GM12878 (cell line): ENCODE measurements at regions not wholly inside any gene's neighbourhood (a gene's known extent, or its start where the extent isn't known, plus 50 kb on each side); places are given as distances from the start of the nearest gene placed in this dataset.

Experiments used
- ATAC-seq: fragments of 200-7000 bp; cut with Tn5 transposase; 3 replicates; pipeline ENCODE4 v1.9.1; 2020; ENCODE audit warnings: mild to moderate bottlenecking, moderate library complexity
- BruUV-seq: library from RNA; stranded (reverse); fragments of 400-500 nt; replicated peaks from 2 replicates; lab custom pipeline; 2021; lab: Mats Ljungman, UMichigan
- CTCF ChIA-PET: fragments of 300-600 bp; sonication (Branson Sonifier 250); formaldehyde crosslinking; extraction: SDS; loops from one replicate; lab custom pipeline; 2021; ENCODE audit warnings: inconsistent platforms; lab: Yijun Ruan, JAX
- POLR2A ChIA-PET: fragments of 350-600 bp; formaldehyde crosslinking; extraction: SDS; loops from one replicate; lab custom pipeline; 2021; ENCODE audit warnings: inconsistent platforms; lab: Charles Lee
- RAD21 ChIA-PET: fragments of 300-600 bp; sonication (Branson Sonifier 250); formaldehyde crosslinking; loops from one replicate; lab custom pipeline; 2023; ENCODE audit warnings: antibody characterized with exemption; ENCODE audit not compliant: unreplicated experiment; lab: Charles Lee
- SMC1A ChIA-PET: fragments of 300-600 bp; sonication (Branson Sonifier 250); formaldehyde crosslinking; loops from one replicate; lab custom pipeline; 2023; ENCODE audit not compliant: unreplicated experiment, uncharacterized antibody; lab: Charles Lee
- DNase-seq: peaks from one replicate; pipeline ENCODE4 v3.0.0-alpha.2; 2011; ENCODE audit warnings: low read depth, low spot score
- FAIRE-seq: peaks from 3 replicates; lab custom pipeline; 2011; peaks lifted over from hg19 to GRCh38; lab: Jason Lieb, UNC
- H2AFZ ChIP-seq: 2 replicates; pipeline ENCODE4 v1.6.0; 2011; ENCODE audit warnings: low read depth, low read length, control low read depth; ENCODE audit not compliant: control insufficient read depth
- H3K27ac ChIP-seq: 2 replicates; pipeline ENCODE4 v1.5.1; 2011; ENCODE audit warnings: control low read depth; ENCODE audit not compliant: control insufficient read depth, insufficient read depth
- H3K27me3 ChIP-seq, 2 experiments: replicated peaks in 1 of 2; 2 replicates each; pipeline versions ENCODE4 v1.6.0 to v1.6.1; 2011; ENCODE audit warnings: low read length in 1 of 2; ENCODE audit not compliant: control insufficient read depth in 2 of 2, insufficient read depth in 2 of 2
- H3K36me3 ChIP-seq, 2 experiments: 2 replicates each; pipeline ENCODE4 v1.5.1; 2011; ENCODE audit warnings: low read length in 1 of 2; ENCODE audit not compliant: control insufficient read depth in 2 of 2, insufficient read depth in 2 of 2
- H3K4me1 ChIP-seq: 2 replicates; pipeline ENCODE4 v1.6.1; 2011; ENCODE audit warnings: mild to moderate bottlenecking, low read length, moderate library complexity, mixed read lengths; ENCODE audit not compliant: control insufficient read depth, insufficient read depth
- H3K4me2 ChIP-seq: 2 replicates; pipeline ENCODE4 v1.6.0; 2011; ENCODE audit warnings: control low read depth; ENCODE audit not compliant: control insufficient read depth, insufficient read depth
- H3K4me3 ChIP-seq: fragments of 200-600 bp; sonication (generic); 2 replicates; pipeline ENCODE4 v1.5.1; 2016
- H3K79me2 ChIP-seq: 2 replicates; pipeline ENCODE4 v1.6.0; 2011; ENCODE audit warnings: low read length; ENCODE audit not compliant: control insufficient read depth, insufficient read depth
- H3K9ac ChIP-seq: 2 replicates; pipeline ENCODE4 v1.8.0; 2011; ENCODE audit warnings: low read length, control low read depth, mixed read lengths; ENCODE audit not compliant: control insufficient read depth, insufficient read depth
- H3K9me3 ChIP-seq: replicated peaks from 3 replicates; pipeline ENCODE4 v1.5.1; 2011; ENCODE audit warnings: mild to moderate bottlenecking, low read length; ENCODE audit not compliant: control insufficient read depth, insufficient read depth
- H4K20me1 ChIP-seq: 2 replicates; pipeline ENCODE4 v1.6.0; 2011; ENCODE audit not compliant: control insufficient read depth, insufficient read depth
- EP300 ChIP-seq, 2 experiments: fragments of 150-350 bp in 1 of 2; IDR thresholded peaks; 2 replicates each; pipeline ENCODE4 v1.6.1; 2011 to 2012; ENCODE audit warnings: low read depth in 2 of 2, low read length in 2 of 2, borderline replicate concordance in 1 of 2, improper control_type of control experiment in 1 of 2, inconsistent platforms in 1 of 2; ENCODE audit not compliant: control insufficient read depth in 1 of 2
- IKZF2 ChIP-seq, 2 experiments: fragments of 450-650 bp; IDR thresholded peaks; 2 replicates each; pipeline ENCODE4 v1.6.1; 2017; ENCODE audit warnings: mild to moderate bottlenecking in 2 of 2, moderate library complexity in 2 of 2
- PAX5 ChIP-seq: IDR thresholded peaks from 2 replicates; pipeline ENCODE4 v1.6.1; 2011; ENCODE audit warnings: low read depth, low read length, borderline replicate concordance
- POLR2AphosphoS2 ChIP-seq: IDR thresholded peaks from 2 replicates; pipeline ENCODE4 v1.6.1; 2011; ENCODE audit warnings: low read depth, mild to moderate bottlenecking, low read length, improper control_type of control experiment, moderate library complexity
- RUNX3 ChIP-seq: IDR thresholded peaks from 2 replicates; pipeline ENCODE4 v1.6.1; 2012; ENCODE audit warnings: low read length, inconsistent platforms
- SIX5 ChIP-seq: IDR thresholded peaks from 2 replicates; pipeline ENCODE4 v1.6.1; 2011; ENCODE audit warnings: mild to moderate bottlenecking, low read depth, low read length, moderate library complexity; ENCODE audit not compliant: severe bottlenecking
- SREBF1 ChIP-seq: IDR thresholded peaks from 2 replicates; pipeline ENCODE4 v1.6.1; 2012; ENCODE audit warnings: mild to moderate bottlenecking, low read length
- SUPT20H ChIP-seq: IDR thresholded peaks from 2 replicates; pipeline ENCODE4 v1.6.1; 2011; ENCODE audit warnings: low read depth, mild to moderate bottlenecking, low read length, moderate library complexity, borderline replicate concordance; ENCODE audit not compliant: control insufficient read depth
- WRNIP1 ChIP-seq: IDR thresholded peaks from 2 replicates; pipeline ENCODE4 v1.6.1; 2011; ENCODE audit warnings: low read depth, low read length, improper control_type of control experiment, borderline replicate concordance
- WGBS: methylation state at CpG from one replicate; pipeline ENCODE4 v1.1.6; 2016; ENCODE audit warnings: low lambda C conversion rate; ENCODE audit not compliant: insufficient replicate concordance, insufficient coverage; ENCODE audit errors: missing lambda C conversion rate; 5-methylcytosine and 5-hydroxymethylcytosine counted together
- in situ Hi-C: fragments of 300-500 bp; cut with MboI; formaldehyde crosslinking; loops from 9 replicates; pipeline ENCODE4 v1.14.3; 2018; ENCODE audit warnings: mixed read lengths
- intact Hi-C: fragments of 100-400 bp; cut with micrococcal nuclease; formaldehyde crosslinking; loops from one replicate; pipeline ENCODE4 v1.14.2; 2022; ENCODE audit not compliant: unreplicated experiment
- TF ChIP-seq, protein P1 (sequence below): IDR thresholded peaks from 2 replicates; pipeline ENCODE4 v1.6.1; 2012; ENCODE audit warnings: low read depth, low read length, improper control_type of control experiment
- TF ChIP-seq, protein P2 (sequence below): fragments of 450-650 bp; formaldehyde crosslinking; IDR thresholded peaks from 2 replicates; pipeline ENCODE4 v1.4.0; 2020; ENCODE audit warnings: mild to moderate bottlenecking, moderate library complexity

DNA sequence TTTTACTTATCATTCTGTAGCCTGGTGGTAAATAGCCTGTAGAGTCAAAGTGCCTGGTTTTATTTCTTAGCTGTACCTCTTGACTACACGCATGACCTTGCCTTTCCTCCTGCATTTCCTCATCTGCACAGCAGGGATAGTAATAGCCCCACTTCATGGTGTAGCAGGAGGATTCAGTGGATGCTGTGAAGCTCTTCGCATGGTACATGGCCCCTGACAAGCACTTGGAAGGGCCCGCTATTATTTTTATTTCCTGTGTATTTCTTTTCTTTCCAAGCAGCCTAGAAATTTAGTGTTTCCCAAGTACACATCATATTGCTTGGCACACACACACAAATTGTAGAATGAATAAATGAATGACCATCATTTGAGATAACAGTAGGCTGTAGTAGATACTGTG, 547.2 kb downstream of the CDH26 start:
- Histone ChIP-seq H3K4me3 (no peak overlapping the region), H3K27me3 (no peaks in the 10 kb centered on the region), H3K4me1 (no peaks in the 10 kb centered on the region), H3K4me2 (no peak overlapping the region), H3K9me3 (no peaks in the 10 kb centered on the region), H3K27ac (no peak overlapping the region), H2AFZ (no peak overlapping the region), H3K36me3 (no peaks in the 10 kb centered on the region), H4K20me1 (no peaks in the 10 kb centered on the region), H3K79me2 (no peaks in the 10 kb centered on the region), H3K9ac (no peak overlapping the region)
- in situ Hi-C loops (no loop called here), intact Hi-C loops (no loop called here)
- ChIA-PET SMC1A (no interaction called here), CTCF (no interaction called here), RAD21 (no interaction called here), POLR2A (no interaction called here)
- BruUV-seq: no TSS peak
- no peak for FAIRE-seq
- TF ChIP-seq, protein P1, sequence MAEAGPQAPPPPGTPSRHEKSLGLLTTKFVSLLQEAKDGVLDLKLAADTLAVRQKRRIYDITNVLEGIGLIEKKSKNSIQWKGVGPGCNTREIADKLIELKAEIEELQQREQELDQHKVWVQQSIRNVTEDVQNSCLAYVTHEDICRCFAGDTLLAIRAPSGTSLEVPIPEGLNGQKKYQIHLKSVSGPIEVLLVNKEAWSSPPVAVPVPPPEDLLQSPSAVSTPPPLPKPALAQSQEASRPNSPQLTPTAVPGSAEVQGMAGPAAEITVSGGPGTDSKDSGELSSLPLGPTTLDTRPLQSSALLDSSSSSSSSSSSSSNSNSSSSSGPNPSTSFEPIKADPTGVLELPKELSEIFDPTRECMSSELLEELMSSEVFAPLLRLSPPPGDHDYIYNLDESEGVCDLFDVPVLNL: no peak
- no peak for TF ChIP-seq WRNIP1
- no peak for TF ChIP-seq POLR2AphosphoS2
- no peak for TF ChIP-seq EP300 (IDR thresholded peaks at IDR 0.05; ENCODE audit: borderline replicate concordance in 1 of 2, control insufficient read depth in 1 of 2, low read depth in 2 of 2, low read length in 2 of 2)
- TF ChIP-seq RUNX3: no peak
- TF ChIP-seq SIX5: no peak
- no peak for TF ChIP-seq PAX5
- TF ChIP-seq, protein P2, sequence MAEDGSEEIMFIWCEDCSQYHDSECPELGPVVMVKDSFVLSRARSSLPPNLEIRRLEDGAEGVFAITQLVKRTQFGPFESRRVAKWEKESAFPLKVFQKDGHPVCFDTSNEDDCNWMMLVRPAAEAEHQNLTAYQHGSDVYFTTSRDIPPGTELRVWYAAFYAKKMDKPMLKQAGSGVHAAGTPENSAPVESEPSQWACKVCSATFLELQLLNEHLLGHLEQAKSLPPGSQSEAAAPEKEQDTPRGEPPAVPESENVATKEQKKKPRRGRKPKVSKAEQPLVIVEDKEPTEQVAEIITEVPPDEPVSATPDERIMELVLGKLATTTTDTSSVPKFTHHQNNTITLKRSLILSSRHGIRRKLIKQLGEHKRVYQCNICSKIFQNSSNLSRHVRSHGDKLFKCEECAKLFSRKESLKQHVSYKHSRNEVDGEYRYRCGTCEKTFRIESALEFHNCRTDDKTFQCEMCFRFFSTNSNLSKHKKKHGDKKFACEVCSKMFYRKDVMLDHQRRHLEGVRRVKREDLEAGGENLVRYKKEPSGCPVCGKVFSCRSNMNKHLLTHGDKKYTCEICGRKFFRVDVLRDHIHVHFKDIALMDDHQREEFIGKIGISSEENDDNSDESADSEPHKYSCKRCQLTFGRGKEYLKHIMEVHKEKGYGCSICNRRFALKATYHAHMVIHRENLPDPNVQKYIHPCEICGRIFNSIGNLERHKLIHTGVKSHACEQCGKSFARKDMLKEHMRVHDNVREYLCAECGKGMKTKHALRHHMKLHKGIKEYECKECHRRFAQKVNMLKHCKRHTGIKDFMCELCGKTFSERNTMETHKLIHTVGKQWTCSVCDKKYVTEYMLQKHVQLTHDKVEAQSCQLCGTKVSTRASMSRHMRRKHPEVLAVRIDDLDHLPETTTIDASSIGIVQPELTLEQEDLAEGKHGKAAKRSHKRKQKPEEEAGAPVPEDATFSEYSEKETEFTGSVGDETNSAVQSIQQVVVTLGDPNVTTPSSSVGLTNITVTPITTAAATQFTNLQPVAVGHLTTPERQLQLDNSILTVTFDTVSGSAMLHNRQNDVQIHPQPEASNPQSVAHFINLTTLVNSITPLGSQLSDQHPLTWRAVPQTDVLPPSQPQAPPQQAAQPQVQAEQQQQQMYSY: no peak
- no peak for TF ChIP-seq SUPT20H
- TF ChIP-seq IKZF2 (IDR thresholded peaks at IDR 0.05): no peak
- TF ChIP-seq SREBF1: no peak
- 46% methylated on average over 3 of the region's 3 CpGs for WGBS
- no peak for ATAC-seq
- DNase-seq: no peak
